SW480 (cell line): ENCODE measurements at regions not wholly inside any gene's neighbourhood (a gene's known extent, or its start where the extent isn't known, plus 50 kb on each side); places are given as distances from the start of the nearest gene placed in this dataset.
"Not testable (repeated sequence)": the region's sequence is repeated elsewhere in the genome, so short reads cannot be mapped to it uniquely, and the experiment has no call there.

ENCODE experiments used
- DNase-seq: peaks from one replicate; pipeline ENCODE4 v3.0.0-alpha.2; 2016; ENCODE audit warnings: low spot score

DNA sequence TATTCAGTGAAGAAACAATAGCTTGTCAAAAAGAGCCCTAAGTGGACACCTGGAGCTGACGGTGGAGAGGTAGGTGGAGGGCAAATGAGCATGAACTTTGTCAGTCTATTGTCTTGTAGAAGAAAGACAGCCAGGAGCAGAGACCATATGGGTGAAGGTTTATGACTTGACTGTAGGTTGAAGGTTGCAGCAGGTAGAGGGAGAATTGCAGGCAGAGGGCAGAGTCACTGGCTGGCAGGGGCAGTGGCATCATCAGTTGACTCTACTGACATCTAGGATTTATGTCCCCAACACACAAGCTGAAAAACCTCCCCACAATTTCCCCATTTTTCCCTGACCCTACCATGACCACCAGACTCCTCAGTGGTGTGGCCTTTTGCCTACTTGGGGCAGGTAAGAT lies 243.6 kb upstream of the PRSS58 start:
- DNase-seq = no peak

GRCh38 chr7:142500366-142500765 lies 242.5 kb upstream of the PRSS58 start:
- no peak for DNase-seq

GRCh38 chr7:142499635-142500034 lies 241.8 kb upstream of the PRSS58 start:
- DNase-seq = no peak

- no peak for DNase-seq
These were observed 240.5 kb upstream of the PRSS58 start for GRCh38 chr7:142498364-142498763.

DNA sequence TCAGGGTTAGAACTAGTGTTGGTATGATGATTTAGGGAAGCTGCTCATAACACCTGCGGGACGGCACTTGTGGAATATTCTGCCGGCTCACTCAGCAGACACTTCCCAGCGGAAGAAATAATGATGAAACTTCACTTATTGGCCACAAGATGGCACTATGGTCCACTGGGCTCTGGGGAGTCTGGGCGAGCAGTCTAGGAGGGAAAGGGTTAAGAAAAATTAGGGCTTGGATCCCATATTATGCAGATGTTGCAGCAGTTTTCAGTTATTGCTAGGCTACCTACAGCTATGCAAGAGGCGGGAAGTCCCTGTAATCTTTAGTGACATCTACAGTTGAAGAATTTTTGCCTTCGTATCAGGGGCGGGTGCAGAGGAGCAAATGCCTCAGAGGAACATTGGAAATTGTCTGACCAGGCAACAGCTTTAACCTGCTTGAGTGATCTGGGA lies 238.7 kb upstream of the PRSS58 start:
- DNase-seq = peak; percentile 67

- not testable (repeated sequence) for DNase-seq
These were observed 238.0 kb upstream of the PRSS58 start for GRCh38 chr7:142495879-142496278.

GRCh38 chr7:142495301-142495700 lies 237.4 kb upstream of the PRSS58 start:
- not testable (repeated sequence) for DNase-seq

- DNase-seq = no peak
These were observed 236.2 kb upstream of the PRSS58 start for GRCh38 chr7:142494021-142494420.

DNA sequence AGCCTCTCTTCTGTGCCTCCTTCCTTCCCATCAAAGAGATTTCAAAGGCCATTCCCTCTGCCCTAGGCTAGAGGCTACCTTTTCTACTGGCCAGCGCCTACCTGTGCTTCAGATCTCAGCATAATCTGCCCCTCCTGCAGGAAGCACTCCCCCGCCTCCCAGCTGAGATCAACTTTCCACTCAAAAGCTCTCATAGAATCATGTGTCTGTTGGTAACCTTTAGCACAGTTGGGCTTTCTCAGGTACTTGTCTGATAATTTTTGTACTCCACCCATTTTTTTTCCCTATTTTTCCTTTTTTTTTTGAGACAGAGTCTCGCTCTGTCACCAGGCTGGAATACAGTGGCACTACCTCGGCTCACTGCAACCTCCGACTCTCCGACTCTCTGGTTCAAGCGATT lies 231.0 kb upstream of the PRSS58 start:
- DNase-seq = peak; percentile 32

GRCh38 chr7:142488036-142488633 lies 230.3 kb upstream of the PRSS58 start:
- DNase-seq = no peak

- not testable (repeated sequence) for DNase-seq
These were observed 229.7 kb upstream of the PRSS58 start for GRCh38 chr7:142487565-142487964.

DNA sequence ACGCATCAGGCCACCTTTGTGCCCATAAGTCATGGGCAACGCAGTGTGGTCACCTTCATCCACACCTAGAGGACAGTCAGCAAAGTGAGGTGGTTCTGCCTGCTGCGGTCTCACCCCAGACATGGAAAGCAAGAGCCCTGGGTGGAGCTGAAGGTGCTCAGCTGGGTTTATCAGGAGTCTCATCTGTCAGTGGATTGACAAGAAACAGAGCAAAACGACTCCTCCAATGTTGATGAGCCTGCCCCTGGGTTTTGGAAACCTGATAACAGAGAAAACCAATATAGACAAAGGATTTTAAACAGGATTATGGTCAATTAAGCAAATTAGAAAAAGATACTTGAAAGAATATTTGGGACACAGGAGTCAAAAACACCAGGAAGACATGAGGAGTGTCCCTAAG lies 229.3 kb upstream of the PRSS58 start:
- no peak for DNase-seq

- DNase-seq = no peak
These were observed 227.9 kb upstream of the PRSS58 start for GRCh38 chr7:142485617-142486226.

DNA sequence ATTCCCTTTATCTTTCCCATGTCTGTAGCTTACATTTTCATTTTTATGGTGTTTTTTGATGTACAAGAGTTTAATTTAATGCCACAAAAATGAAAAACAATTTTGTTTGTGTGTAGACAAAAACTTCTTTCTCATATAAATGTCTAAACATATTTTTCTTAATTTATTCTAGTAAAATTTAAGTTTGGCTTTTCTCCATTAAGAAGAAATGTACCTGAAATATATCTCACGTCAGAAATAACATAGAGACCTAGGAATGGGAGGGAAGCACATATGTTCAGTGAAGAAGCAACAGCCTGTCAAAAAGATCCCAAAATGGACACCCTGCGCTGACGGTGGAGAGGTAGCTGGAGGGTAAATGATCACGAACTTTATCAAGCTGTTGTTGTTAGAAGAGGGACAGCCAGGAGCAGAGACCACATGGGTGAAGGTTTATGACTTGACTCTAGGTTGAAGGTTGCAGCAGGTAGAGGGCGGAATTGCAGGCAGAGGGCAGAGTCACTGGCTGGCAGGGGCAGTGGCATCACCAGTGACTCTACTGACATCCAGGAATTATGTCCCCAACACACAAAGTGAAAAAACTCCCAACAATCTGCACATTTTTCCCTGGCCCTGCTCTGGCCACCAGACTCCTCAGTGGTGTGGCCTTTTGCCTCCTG lies 225.9 kb upstream of the PRSS58 start:
- no peak for DNase-seq

GRCh38 chr7:142482891-142483658 lies 225.2 kb upstream of the PRSS58 start:
- DNase-seq = peak; percentile 40

GRCh38 chr7:142481548-142481947 lies 223.7 kb upstream of the PRSS58 start:
- DNase-seq = no peak

GRCh38 chr7:142478479-142479220 lies 220.8 kb upstream of the PRSS58 start:
- peak; percentile 55 for DNase-seq

- not testable (repeated sequence) for DNase-seq
These were observed 219.9 kb upstream of the PRSS58 start for GRCh38 chr7:142477801-142478200.

GRCh38 chr7:142477079-142477651 lies 219.3 kb upstream of the PRSS58 start:
- no peak for DNase-seq

- no peak for DNase-seq
These were observed 218.2 kb upstream of the PRSS58 start for GRCh38 chr7:142476077-142476476.

DNA sequence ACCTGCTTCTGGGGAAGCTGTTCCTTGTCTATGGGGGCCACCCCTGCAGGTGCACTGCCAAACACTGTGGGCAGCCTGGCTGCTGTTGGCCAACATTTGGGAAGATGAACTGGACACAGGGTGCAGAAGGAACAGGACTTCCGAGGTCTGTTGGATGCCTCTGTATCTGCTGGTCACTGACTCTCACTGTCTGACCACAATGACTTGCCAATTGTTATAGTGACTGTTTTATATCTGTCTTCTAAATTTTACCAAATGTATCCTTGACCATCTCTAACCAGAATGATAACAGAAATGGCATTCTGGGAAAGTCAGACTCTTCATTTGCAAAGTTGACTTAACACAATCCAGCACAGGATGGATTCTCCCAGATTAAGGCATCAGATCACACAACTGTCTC lies 214.0 kb upstream of the PRSS58 start:
- no peak for DNase-seq

- DNase-seq = no peak
These were observed 212.6 kb upstream of the PRSS58 start for GRCh38 chr7:142470544-142470830.
